HL-60/S4 treated with retinoic acid at 250 ng/mL for 4 days and 3 days (cell line): ENCODE measurements at regions not wholly inside any gene's neighbourhood (a gene's known extent, or its start where the extent isn't known, plus 50 kb on each side); places are given as distances from the start of the nearest gene placed in this dataset.
"Not testable (repeated sequence)": the region's sequence is repeated elsewhere in the genome, so short reads cannot be mapped to it uniquely, and the experiment has no call there.

Experiments used
- in situ Hi-C: fragments of 300-500 bp; cut with MboI; formaldehyde crosslinking; loops from 2 replicates; pipeline ENCODE4 v1.7.0; 2022; ENCODE audit warnings: low sequenced_read_pairs

GRCh38 chr10:28432210-28432676 lies 100.7 kb upstream of the WAC start:
- in situ Hi-C loops, result no loop called here

- in situ Hi-C loops, result no loop called here
Measured at GRCh38 chr10:28434063-28434462, 98.9 kb upstream of the WAC start.

DNA sequence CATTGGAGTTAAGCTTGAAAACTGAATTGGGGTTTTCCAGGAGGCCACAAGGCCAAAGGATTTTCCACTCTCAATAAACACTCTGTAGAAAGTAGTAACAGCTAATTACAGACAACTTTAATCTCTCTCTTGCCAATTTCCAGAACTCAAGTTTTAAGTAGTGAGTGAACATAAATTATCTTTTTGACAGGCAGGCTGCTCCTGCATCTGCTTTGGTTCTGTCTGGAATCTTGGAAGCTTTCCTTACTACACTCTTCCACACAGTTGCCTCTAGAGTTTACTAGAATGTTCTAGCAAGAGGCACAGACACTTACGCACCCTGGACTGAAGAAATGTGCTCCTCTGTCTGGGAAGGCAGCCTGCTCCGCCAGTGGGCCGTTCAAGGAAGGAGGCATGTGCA lies 90.5 kb upstream of the WAC start:
- in situ Hi-C loops, result no loop called here

DNA sequence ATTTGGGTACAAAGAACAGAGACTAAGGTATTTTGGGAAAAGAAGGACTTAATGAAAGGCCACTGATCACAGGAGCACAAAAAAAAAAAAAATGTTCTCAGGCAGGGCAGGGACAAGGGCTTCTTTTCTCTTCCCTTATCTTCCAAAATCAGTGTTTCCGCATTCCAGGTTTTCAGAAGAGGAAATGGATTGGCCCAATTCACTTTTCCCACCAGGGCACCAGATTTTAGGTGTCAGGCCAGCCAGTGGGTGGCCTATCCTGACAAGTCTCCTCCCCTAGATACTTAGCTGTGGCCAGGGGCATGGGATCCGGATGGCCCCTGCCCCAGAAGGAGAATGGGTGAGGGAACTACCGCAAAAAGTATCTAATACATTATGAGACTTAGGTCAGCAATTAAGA lies 88.9 kb upstream of the WAC start:
- in situ Hi-C loops, result no loop called here

GRCh38 chr10:28445516-28445915 lies 87.4 kb upstream of the WAC start:
- in situ Hi-C loops, result no loop called here

- in situ Hi-C loops, result no loop called here
Measured at GRCh38 chr10:28449382-28449781, 83.5 kb upstream of the WAC start.

- in situ Hi-C loops, result no loop called here
Measured at GRCh38 chr10:28449926-28450325, 83.0 kb upstream of the WAC start.

GRCh38 chr10:28453926-28454325 lies 79.0 kb upstream of the WAC start:
- in situ Hi-C loops, result no loop called here

DNA sequence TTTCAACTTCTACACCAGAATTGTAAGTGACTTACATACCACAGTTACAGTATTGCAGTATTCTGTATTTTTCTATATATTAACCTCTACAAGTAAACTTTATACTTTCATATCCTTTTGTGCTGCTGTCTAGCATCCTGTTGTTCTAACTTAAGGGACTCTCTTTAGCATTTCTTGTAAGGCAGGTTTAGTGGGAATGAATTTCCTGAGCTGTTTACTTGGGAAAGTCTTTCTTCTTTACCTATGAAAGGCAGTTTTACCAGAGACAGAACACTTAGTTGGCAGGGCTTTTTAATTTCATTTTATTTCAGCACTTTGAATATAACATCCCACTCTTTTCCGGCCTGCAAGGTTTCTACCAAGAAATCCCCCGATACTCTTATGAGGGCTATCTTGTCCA lies 75.8 kb upstream of the WAC start:
- in situ Hi-C loops, result no loop called here

- in situ Hi-C loops, result not testable (repeated sequence)
Measured at GRCh38 chr10:28457873-28458272, 75.0 kb upstream of the WAC start.

- in situ Hi-C loops, result no loop called here
Measured at GRCh38 chr10:28459453-28460144, 73.3 kb upstream of the WAC start.

DNA sequence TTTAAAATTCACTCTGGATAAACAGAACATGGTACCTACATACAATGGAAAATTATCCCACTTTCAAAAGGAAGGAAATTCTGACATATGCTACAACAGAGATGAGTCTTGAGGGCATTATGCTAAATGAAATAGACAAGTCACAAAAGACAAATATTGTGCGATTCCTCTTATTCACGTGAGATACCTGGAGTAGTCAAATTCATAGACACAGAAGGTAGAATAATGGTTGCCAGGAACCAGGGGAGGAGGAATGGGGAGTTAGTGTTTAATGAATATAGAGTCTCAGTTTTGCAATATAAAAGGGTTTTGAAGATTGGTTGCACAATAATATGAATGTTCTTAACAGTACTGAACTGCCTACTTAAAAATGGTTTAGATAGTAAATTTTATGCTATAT lies 69.8 kb upstream of the WAC start:
- in situ Hi-C loops, result no loop called here

DNA sequence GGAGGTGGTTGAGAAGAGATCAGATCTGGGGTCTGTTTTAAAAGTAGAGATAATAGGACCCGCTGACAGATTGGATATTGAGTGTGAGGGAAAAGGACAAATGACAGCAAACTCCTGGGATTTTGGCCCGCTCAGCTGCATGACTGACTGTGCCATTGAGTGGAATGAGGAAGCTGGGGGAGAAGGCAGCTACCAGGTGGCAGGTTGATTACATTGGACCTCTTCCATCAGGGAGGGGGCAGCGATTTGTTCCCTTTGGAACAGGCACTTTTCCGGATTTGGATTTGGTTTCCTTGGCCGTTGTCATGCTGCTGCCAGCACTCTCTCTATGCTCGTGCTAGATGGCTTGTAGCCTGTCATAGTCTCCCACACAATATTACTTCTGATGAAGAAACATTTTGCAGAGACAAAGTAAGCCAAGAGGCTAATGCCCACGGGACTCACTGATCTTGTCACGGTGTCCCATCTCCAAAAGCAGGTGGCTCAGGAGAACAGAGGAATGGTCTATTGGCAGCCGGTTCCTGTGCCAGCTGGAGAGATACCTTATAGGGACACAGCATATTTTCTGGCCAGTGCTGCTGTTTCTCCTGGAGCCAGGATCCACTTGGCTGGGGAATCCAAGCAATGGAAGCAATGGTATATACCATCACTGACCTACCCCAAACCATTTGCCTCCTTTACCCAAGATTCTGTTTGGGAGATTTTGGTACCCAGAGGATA lies 69.1 kb upstream of the WAC start:
- in situ Hi-C loops, result no loop called here

GRCh38 chr10:28467615-28468014 lies 65.3 kb upstream of the WAC start:
- in situ Hi-C loops, result no loop called here

GRCh38 chr10:28468707-28469483 lies 64.0 kb upstream of the WAC start:
- in situ Hi-C loops, result no loop called here

GRCh38 chr10:28470873-28471651 lies 61.9 kb upstream of the WAC start:
- in situ Hi-C loops, result no loop called here

DNA sequence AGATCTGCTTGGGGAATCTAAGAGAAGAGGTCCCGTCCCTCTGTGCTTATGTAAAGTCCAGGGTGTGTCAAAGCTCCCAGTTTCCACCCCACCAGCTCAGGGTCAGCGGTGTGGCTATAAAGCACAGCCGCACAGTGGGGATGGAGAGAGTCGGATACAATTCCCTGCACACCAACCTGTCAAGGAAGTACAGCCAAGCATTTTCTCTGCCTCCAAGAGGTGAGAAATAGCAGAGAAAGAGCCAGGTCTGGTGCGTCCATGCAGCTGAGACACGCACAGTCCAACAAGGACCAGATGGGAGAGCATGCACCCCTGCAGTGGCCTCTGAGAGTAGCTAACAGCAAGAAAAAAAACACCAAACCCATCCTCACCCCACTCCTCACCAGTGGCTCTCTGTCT lies 61.3 kb upstream of the WAC start:
- in situ Hi-C loops, result no loop called here

- in situ Hi-C loops, result no loop called here
Measured at GRCh38 chr10:28478646-28479045, 54.3 kb upstream of the WAC start.

DNA sequence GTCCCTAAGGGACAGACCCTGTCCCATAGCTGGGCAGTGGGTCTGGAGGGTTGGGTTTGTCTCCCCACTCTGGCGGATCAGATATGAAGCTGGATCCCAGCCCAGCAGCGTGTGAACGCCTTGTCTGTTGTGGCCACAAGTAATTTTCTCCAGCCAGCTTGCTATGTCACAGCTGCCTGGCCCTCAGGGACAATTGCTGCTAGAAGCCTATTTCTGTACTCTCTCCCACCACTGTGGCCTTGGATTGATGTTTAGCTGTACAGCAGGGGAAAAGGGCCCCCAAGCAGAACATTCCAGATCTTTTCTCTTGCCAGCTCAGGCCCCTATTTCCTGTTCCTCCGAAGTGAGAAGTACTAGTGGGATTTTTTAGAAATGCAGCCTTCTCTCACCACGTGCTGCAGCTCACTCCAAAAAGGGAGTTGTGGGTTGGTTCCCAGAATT lies 53.5 kb upstream of the WAC start:
- in situ Hi-C loops, result no loop called here

DNA sequence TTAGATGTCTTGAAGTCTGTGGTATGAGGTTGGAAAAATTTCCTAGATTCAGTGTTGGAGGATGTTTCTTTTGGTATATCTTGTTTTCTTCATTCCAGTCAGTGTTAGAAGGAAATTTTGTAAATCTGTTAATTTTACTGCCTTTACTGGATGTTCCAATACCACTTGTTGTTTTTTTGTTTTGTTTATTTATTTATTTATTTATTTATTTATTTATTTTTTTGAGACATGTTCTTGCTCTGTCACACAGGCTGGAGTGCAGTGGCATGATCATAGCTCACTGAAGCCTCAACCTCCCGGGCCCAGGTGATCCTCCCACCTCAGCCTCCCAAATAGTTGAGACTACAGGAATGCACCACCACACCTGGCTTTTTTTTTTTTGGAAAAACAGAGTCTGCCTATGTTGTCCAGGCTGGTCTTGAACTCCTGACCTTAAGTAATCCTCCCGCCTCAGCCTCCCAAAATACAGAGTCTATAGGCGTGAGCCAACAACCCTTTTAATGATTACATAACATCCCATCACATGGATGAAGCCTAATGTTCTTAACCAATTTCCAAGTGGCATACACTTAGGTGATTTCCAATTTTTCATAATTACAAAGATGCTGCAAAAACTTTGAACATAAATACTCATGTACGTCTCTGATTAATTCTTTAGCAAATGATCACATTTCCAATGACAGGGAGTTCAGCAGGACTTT lies 52.8 kb upstream of the WAC start:
- in situ Hi-C loops, result no loop called here

GRCh38 chr10:28480628-28480965 lies 52.3 kb upstream of the WAC start:
- in situ Hi-C loops, result no loop called here
